GM18951 (cell line): ENCODE measurements at regions not wholly inside any gene's neighbourhood (a gene's known extent, or its start where the extent isn't known, plus 50 kb on each side); places are given as distances from the start of the nearest gene placed in this dataset.

ENCODE experiments used
- POLR2A ChIP-seq: IDR thresholded peaks from 4 replicates; pipeline ENCODE4 v1.6.1; 2011; ENCODE audit warnings: mild to moderate bottlenecking; ENCODE audit not compliant: insufficient read length, insufficient read depth; ENCODE audit errors: extremely low read depth
- in situ Hi-C: fragments of 300-500 bp; cut with MboI; formaldehyde crosslinking; loops from one replicate; pipeline ENCODE4 v1.12.0; 2022; ENCODE audit warnings: low sequenced_read_pairs, mixed read lengths, inconsistent platforms; ENCODE audit not compliant: unreplicated experiment

- no peak for TF ChIP-seq POLR2A
- in situ Hi-C loops = loop anchor here (25.0 kb wide), 1 partner anchor 1253 kb away; no protein-coding TSS in a partner anchor
Measured at GRCh38 chr6:11633741-11634509, 96.4 kb downstream of the TMEM170B start.

GRCh38 chr6:11634948-11635347, 97.4 kb downstream of the TMEM170B start:
- TF ChIP-seq POLR2A = no peak
- in situ Hi-C loops = loop anchor here (25.0 kb wide), 1 partner anchor 1252 kb away; no protein-coding TSS in a partner anchor

DNA sequence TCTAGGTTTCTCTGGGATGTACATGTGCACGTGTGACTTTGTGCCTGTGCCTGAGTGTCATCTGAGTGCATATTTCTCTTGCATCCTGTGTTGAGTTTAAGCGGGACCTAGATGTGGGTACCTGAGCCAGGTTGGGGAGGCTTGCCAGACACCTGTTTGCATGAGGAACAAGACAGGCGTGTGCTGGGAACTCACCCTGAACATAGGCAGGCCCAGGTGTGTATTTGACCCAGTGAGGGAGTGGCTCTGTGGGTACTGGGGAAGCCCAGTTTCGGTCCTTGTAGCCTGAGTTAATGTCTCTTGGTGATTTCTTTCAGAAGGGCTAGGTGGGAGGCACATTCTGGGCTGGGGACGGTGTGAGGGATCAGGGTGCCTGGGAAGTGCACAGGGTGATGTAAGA, 98.6 kb downstream of the TMEM170B start:
- no peak for TF ChIP-seq POLR2A
- in situ Hi-C loops = loop anchor here (25.0 kb wide), 1 partner anchor 1251 kb away; no protein-coding TSS in a partner anchor

DNA sequence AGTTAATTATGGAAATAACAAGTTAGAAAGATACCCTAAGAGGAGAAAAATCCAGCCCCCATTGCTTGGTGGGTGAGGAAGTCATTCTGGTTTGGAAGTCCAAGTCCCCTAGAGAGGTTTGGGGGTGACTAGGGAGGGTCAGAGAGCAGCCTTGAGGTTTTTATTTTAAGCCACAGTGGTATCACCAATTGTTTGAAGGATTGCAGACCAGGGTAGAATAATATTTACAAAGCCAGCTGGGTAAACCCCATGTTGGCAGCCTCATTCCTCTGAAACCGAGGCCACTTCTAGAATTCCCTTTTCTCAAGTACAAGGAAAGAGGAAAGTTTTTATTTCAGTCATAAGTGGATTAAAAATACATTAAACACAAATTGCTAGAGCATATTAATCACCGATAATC, 99.7 kb downstream of the TMEM170B start:
- no peak for TF ChIP-seq POLR2A
- in situ Hi-C loops = loop anchor here (25.0 kb wide), 1 partner anchor 1250 kb away; no protein-coding TSS in a partner anchor

DNA sequence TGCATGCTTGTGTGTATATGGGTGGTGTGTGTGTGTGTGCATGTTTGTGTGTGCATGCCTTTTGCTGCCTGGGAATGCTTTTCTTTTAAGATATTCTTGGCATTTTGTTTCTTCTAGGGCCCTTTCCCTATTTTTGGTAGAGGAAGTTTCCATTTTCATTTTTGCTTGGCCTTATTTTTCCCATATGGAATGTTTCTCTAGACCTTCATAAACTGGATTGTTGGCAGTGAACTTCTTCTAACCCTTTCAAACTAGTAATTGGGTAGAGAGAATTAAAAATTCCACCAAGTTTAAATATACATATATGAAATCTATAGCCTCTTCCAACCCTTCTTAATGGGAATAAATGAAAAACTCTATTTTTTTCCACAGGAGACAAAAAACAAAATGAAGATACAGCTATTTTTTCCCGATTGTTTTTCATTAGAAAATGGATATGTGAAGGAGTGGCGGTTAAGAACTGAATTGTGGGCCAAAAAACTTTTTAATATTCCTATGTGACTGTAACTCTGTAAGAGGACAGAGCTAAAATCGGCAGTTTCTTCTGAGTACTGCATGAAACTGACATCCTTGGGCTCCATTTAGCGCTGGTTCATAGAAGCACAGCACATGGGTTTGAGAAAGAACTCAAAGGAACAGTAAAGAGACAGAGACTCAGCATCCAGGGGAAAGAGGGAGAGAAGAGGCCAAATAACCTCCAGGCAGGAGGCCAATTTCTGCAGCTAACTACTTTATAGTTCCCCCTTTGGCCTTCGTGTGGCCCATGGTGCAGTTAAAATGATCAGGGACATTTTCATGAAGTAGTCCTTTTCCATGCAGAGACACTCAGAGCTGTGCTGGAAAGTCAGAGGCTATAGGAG, 102.1 kb downstream of the TMEM170B start:
- no peak for TF ChIP-seq POLR2A
- in situ Hi-C loops = loop anchor here (25.0 kb wide), 1 partner anchor 1248 kb away; no protein-coding TSS in a partner anchor

DNA sequence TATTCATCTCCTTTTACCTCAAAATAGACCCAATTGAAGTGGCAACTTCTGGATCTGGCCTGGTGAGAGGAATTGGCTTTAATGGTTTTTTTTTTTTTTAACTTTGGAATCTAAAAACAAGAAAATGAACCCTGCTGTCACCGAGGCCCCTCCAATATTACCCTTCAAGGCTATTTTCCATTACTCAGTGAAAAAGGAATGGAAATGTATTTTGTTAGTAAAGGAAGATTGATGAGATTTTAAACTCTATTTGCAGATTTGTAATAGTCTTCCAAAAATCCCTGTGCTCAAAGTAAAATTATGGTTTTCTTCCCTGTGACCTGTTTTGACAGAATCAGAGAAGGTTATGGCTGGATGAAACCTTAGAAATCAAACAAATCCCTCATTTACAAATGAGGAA, 102.9 kb downstream of the TMEM170B start:
- in situ Hi-C loops = loop anchor here (25.0 kb wide), 1 partner anchor 1247 kb away; no protein-coding TSS in a partner anchor
- no peak for TF ChIP-seq POLR2A

GRCh38 chr6:11644071-11644470, 106.5 kb downstream of the TMEM170B start:
- in situ Hi-C loops = loop anchor here (25.0 kb wide), 1 partner anchor 1243 kb away; no protein-coding TSS in a partner anchor
- no peak for TF ChIP-seq POLR2A

DNA sequence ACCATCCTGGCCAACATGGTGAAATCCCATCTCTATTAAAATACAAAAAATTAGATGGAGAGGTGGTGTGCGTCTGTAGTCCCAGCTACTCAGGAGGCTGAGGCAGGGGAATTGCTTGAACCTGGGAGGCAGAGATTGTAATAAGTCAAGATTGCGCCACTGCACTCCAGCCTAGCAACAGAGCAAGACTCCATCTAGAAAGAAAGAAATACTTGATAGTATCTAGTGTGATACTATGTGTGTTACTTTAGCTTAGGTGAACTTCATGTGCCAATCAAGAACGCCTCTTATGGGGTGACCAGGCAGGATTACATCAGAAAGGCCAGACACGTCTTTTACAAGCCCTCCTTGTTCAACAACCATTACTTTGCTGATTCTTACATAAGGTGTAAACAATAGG, 107.1 kb downstream of the TMEM170B start:
- TF ChIP-seq POLR2A = no peak

GRCh38 chr6:11645016-11645415, 107.5 kb downstream of the TMEM170B start:
- no peak for TF ChIP-seq POLR2A
- in situ Hi-C loops = loop anchor here (25.0 kb wide), 1 partner anchor 1242 kb away; no protein-coding TSS in a partner anchor

More for the DNA sequence above, 107.1 kb downstream of the TMEM170B start:
- in situ Hi-C loops = loop anchor here (25.0 kb wide), 1 partner anchor 1243 kb away; no protein-coding TSS in a partner anchor

GRCh38 chr6:11648436-11648775, 110.9 kb downstream of the TMEM170B start:
- no peak for TF ChIP-seq POLR2A
- in situ Hi-C loops = loop anchor here (25.0 kb wide), 1 partner anchor 1239 kb away; no protein-coding TSS in a partner anchor

DNA sequence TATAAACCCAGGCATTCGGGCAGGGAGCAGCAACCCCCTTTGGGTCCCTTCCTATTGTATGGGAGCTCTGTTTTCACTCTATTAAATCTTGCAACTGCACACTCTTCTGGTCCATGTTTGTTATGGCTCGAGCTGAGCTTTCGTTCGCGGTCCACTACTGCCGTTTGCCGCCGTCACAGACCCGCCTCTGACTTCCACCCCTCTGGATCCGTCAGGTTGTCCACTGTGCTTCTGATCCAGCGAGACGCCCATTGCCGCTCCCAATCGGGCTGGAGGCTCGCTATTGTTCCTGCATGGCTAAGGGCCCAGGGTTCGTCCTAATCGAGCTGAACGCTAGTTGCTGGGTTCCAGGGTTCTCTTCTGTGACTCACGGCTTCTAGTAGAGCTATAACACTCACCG, 111.3 kb downstream of the TMEM170B start:
- in situ Hi-C loops = loop anchor here (25.0 kb wide), 1 partner anchor 1238 kb away; no protein-coding TSS in a partner anchor
- TF ChIP-seq POLR2A = no peak

DNA sequence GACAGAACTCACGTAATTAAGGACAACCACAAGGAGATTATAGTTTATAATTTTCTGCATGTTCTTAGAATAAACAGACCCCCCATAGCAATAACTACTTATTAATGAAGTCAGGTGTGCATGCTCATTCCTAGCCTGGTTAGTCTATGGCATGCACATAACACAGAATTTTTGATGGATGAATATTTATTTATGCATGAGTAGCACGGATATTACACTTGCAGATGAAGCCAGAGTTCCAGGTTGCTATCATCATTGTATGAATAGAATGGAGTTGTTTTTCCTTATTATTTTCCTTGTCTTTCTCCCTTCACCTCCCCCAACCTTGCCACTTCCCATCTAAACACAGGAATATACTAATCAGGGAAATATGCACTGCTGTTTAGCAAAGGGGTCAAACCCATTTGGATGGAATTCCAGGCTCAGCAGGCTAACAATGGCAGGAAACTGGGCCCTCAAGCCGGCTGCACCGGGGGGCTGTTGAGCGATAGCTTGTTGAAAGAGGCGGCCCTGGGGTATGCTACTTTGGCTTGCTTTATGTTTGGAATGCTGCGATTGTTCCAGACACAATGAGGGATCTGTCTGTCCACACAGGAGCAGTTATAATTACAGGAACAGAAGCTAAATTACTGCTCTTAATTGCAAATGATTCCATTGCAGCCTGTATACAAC, 112.6 kb downstream of the TMEM170B start:
- no peak for TF ChIP-seq POLR2A
- in situ Hi-C loops = loop anchor here (10.0 kb wide), 2 partner anchors 645 to 955 kb away; partner anchors contain the start of gene EDN1

GRCh38 chr6:11650711-11651110, 113.2 kb downstream of the TMEM170B start:
- in situ Hi-C loops = loop anchor here (10.0 kb wide), 2 partner anchors 644 to 954 kb away; partner anchors contain the start of gene EDN1
- TF ChIP-seq POLR2A = no peak
